ENCODE measurements at regions not wholly inside any gene's neighbourhood (a gene's known extent, or its start where the extent isn't known, plus 50 kb on each side); places are given as distances from the start of the nearest gene placed in this dataset.

DNA sequence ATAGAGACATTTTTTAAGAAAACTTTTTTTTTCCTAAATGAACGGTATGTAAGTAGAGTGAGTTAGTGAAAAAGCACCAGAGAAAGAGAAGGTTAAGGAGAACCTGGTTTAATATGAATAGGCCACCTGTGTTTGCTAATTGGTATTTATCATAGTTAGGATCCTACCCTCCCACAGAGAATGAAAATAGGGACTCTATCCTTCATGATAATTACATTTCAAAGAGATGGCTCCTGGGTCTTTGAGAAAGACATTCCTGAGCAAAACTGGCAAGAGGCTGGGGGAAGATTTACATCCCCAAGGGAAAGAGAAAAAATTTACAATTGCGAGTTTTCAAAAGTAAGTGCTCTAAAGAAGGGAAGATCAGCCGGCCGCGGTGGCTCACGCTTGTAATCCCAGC lies 1284.5 kb downstream of the SLITRK1 start:
- no peak for TF ChIP-seq POLR2A (IDR thresholded peaks at IDR 0.05)
- TF ChIP-seq, protein P1, sequence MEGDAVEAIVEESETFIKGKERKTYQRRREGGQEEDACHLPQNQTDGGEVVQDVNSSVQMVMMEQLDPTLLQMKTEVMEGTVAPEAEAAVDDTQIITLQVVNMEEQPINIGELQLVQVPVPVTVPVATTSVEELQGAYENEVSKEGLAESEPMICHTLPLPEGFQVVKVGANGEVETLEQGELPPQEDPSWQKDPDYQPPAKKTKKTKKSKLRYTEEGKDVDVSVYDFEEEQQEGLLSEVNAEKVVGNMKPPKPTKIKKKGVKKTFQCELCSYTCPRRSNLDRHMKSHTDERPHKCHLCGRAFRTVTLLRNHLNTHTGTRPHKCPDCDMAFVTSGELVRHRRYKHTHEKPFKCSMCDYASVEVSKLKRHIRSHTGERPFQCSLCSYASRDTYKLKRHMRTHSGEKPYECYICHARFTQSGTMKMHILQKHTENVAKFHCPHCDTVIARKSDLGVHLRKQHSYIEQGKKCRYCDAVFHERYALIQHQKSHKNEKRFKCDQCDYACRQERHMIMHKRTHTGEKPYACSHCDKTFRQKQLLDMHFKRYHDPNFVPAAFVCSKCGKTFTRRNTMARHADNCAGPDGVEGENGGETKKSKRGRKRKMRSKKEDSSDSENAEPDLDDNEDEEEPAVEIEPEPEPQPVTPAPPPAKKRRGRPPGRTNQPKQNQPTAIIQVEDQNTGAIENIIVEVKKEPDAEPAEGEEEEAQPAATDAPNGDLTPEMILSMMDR (IDR thresholded peaks at IDR 0.05): no peak
